Transverse colon (tissue), 3 donors: ENCODE measurements at regions not wholly inside any gene's neighbourhood (a gene's known extent, or its start where the extent isn't known, plus 50 kb on each side); places are given as distances from the start of the nearest gene placed in this dataset.

Source experiments
- CTCF ChIP-seq, 5 experiments: fragments of 200-600 bp in 3 of 5; fragments of 450-650 bp in 2 of 5; sonication (generic) in 3 of 5; IDR thresholded peaks; 1 replicate in 2 of 5; 2 replicates in 3 of 5; pipeline ENCODE4 v1.5.1; 2016 to 2017; ENCODE audit warnings: antibody characterized with exemption in 5 of 5, inconsistent platforms in 3 of 5, mild to moderate bottlenecking in 2 of 5, moderate library complexity in 1 of 5
- POLR2A ChIP-seq: fragments of 450-650 bp; IDR thresholded peaks from one replicate; pipeline ENCODE4 v1.6.1; 2016; ENCODE audit warnings: antibody characterized with exemption, mild to moderate bottlenecking, moderate library complexity

DNA sequence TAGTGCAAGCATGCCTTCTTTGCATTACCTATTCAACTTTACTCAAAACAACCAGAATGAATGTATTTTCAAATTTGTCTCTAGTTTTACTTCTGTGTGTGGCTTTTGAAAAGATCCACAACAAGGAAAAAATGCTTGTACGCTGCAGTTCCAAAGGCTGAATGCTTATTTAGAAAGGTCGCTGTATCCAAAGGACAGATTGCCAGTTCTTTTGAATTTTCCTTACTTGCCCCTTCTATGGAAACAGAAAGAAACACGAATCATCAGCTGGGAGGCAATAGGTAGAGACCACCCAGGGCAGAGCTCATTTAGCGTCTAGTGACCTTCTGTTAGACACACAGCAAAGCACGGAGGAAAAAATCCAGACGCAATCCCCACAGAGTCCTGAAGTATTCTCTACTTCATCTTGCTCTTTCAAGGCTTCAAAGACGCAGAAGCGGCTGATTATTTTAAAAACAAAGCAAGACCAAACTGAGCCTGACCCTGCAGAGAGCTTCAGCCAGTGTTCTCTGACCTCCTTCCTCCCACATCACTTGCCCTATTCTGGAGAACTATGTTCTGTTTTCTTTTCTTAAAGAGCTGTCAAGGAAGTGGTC is 674.6 kb upstream of the SGCG start:
- TF ChIP-seq CTCF (IDR thresholded peaks at IDR 0.05) (no peak), POLR2A (no peak)
